MV-4-11 (cell line): ENCODE measurements at regions not wholly inside any gene's neighbourhood (a gene's known extent, or its start where the extent isn't known, plus 50 kb on each side); places are given as distances from the start of the nearest gene placed in this dataset.

Source experiments
- DNase-seq: peaks from one replicate; lab custom pipeline; 2025; lab: John Stamatoyannopoulos, UW

- no peak for DNase-seq
Measured at GRCh38 chr2:37425408-37425807, 81.0 kb downstream of the QPCT start.

- DNase-seq, result no peak
Measured at GRCh38 chr2:37427241-37427640, 82.8 kb downstream of the QPCT start.

DNA sequence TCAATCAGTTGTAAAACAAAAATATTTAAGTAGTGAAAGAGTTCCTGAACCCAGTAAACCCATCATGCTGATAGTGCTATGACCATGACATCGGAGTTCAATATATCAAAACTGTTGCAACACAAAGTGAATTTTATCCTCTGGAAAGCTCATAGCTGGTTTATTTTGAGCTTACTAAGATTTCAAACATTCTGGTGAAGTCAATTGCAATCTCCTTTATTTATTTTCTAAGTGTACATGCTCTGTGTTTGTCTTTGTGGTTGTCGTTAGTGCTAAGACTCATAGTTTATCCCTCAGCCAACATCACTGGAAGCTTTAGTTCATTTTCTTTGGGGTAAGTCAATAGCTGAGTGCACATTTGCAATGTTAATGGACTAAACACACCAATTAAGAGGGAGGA lies 91.9 kb downstream of the QPCT start:
- DNase-seq, result no peak

GRCh38 chr2:37439131-37439642 lies 94.8 kb downstream of the QPCT start:
- no peak for DNase-seq

DNA sequence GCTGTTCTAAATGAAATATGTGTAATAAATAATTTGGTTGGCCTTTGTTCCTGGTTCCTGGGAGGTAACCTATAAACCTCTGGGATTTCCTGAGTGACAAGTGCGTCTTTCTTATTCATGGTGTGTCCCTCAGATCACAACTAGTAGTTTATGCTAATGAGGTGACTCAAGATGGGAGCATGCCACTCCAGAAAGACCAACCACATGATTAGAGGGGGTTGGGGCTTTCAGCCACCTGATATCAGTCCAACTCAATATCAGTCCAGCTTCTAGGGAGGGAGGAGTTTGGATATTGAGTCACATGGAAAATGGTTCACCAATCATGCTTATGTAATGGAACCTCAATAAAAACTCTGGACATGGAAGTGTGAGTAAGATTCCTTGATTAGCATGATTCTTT lies 96.6 kb downstream of the QPCT start:
- DNase-seq, result no peak

DNA sequence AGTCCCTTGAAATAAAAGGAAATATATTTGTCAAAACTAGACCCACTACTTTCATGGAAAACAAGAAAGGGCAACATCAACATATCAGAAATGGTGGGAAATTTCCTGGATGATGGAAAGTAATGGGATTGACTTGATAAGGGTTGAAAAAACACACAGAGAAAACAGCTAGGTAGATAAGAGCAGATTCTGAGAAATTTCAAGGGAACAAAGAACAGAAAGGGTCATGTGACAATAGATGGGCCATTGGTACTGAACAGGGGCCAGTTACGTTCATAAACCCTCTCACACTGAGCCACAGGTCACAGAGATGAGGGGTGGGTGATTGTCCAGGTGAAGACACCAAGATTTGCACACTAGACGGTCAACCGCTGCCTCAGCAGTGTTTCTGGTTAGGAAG lies 98.7 kb downstream of the QPCT start:
- no peak for DNase-seq

DNA sequence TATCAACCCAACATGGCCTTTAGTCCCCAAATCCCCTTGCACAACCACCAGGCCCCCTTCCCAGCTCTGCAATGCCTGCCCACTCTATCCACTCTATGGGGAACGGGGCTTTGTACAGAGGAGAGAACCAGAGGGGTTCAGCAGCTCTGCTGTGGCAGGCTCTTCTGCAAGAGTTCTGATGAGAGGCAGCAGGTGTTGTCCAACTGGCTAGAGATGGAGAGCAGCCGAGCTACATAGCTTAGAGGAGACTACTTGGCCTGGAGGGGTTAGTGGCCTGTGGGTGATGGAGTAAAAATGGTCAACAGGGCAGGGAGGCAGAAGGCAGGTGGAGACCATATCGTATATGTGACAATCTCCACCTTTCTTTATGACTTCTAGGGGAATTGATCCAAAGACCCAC lies 103.0 kb downstream of the QPCT start:
- DNase-seq, result no peak

DNA sequence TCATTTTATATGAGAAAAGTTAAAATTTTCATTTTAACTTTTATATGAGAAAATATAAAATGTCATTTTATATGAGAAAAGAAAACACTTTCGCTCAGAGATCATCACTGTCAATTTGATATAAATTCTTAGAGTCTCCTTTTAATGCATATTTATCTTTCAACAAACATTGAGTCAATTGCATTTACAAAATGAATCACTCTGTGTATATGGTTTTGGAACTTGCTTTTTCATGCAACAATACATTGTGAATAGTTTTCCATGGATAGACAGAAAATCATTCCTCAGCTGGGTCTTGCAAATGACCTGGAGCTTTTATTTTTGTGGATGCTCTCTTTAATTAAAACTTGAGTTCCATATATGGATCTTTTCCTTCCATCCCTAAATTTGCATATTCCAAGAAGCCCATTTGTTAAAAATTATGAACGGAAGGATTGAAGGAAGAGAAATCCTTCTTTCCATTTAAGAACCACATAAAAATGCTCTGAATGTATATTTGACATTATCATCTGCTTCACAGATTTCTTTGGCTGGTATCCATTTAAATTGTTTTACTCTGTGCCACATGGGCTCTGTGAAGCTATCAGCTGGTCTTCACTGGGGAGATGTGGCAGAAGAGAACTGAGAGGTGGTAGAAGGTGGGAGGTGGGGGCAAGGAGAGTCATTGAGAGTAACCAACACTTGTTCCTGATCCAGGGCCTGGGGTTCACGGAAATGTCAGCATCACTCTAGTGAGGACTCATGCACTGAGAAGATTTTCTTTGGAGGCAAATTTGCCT lies 104.1 kb downstream of the QPCT start:
- no peak for DNase-seq

- DNase-seq, result no peak
Measured at GRCh38 chr2:37449761-37450296, 105.4 kb downstream of the QPCT start.

DNA sequence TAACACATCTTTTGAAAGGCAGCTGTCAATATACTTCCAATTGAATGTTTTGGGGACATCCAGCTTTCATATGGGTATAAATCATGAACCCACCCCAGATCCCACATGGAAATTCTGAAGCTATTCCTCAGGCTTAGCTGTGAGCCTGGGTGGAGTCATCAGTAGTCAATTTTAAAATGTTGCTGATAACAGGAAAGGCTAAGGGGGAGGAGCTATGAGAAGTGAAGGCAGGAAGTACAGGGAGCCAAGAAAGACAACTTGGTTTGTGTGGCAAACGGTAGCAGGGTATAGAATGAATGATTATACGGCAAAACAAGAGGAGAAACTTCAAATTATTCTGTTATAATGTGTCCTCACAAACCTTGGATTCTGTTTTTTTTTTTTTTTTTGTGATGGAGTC lies 108.6 kb downstream of the QPCT start:
- no peak for DNase-seq

DNA sequence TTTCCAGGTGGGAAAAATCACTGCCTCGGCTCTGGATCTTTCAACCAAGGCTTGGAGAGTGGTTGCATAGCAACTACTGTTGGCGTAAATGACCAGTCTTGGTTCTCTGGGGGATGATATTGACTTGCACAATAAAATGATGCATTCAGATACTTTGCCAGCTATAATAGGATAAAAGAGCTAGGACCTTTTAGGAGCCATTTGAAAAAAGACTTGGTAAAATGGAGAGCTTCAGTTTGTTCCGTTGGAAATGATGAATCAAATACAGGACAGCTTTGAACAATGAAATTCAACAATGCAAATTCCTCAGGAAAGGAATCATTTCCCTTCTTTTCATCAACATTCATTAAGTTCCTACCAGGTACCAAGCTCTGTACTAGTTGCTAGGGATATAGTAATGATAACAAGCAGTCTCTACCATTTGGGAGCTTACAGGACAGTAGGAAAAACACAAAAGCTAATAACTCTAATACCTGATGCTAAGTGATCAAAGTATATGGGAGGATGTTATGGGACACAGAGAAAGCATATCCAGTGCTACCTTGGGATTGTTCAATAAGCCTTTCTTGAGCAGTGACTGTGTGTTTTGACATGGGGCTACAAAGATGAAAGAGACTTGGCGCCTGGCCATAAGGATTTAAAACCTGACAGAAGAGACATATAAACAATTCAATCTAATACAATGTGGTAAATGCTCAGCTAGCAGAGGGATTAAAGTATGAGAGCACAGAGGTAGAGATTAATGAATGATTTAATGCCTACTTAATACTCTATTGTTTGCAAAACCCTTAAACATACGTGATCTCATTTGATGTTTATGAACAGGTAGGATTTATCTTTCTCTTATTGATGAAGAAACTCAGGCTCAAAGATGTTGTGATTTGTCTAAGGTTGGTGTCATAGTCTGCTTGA lies 110.7 kb downstream of the QPCT start:
- DNase-seq, result no peak

GRCh38 chr2:37456479-37456878 lies 112.0 kb downstream of the QPCT start:
- no peak for DNase-seq

DNA sequence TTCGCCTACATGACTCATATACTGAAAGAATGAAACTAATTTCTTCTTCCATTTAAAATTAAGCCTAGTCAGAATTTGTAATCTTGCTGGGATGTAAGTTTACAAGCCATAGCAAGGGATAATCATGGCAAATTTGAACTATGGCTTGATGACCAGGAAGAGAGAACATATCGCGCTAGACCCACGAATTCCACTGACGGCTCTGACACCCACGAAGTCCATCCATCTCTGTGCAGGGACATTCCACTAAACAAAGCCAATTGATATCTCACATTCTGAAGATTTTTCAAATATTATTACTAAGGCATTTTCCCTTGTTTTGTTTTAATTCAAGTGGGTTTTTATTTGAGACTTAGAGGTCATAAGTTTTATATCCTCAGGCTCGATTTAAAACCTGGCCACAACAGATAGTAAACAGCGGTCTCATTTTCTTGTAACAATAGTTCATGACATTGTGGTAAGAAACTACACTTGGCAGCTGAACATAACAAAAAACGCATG lies 113.0 kb downstream of the QPCT start:
- DNase-seq, result no peak

DNA sequence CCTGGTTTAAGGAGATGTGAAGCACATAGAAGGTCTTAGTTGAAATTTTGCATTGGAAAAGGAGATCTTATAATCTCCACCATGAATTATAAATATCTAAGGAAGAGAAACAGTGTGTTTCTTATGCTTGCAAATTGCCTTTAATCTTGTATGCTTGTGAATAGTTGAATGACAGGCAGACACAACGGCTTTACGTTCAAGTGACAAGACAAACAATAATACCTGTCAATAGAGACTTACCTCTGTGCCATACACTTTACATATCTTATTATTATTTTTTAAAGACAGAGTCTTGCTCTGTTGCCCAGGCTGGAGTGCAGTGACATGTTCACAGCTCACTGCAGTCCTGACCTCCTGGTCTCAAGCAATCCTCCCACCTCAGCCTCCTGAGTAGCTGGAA lies 113.7 kb downstream of the QPCT start:
- no peak for DNase-seq

GRCh38 chr2:37459095-37459981 lies 114.9 kb downstream of the QPCT start:
- DNase-seq, result no peak

DNA sequence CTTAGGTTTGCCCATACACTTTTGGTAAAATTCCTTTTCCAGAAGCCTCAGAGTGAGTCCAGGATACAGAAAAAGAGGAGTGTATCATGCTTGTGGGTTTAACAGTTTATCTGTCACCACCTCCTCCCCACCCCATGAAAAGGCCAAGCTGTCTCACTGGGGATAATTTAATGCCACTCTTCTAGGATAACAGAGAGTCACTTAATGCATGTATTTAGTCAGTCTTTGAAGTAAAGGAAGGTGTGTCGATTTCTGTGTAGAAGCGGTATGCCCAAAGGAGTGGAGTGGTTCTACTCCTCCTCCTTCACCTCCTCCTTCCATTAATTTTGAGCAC lies 116.4 kb downstream of the QPCT start:
- DNase-seq, result no peak

DNA sequence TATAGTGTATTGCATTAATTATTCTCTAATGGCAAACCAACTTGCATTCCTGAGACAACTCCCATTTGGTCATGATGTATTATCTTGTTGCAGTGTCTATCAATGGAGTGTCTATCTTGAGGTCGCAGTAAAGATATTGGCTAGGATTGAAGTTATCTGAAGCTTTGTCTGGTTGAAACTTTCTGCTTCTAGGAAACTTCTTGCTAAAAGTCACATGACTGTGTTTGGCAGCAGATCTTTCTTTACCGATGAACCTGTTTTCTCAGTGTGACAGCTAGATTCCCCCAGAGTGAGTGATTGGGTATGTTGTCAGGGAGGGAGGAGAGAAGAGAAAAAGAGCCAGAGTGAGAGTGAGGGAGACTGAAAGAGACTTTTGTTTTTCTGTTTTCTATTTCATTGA lies 119.6 kb downstream of the QPCT start:
- DNase-seq, result no peak

DNA sequence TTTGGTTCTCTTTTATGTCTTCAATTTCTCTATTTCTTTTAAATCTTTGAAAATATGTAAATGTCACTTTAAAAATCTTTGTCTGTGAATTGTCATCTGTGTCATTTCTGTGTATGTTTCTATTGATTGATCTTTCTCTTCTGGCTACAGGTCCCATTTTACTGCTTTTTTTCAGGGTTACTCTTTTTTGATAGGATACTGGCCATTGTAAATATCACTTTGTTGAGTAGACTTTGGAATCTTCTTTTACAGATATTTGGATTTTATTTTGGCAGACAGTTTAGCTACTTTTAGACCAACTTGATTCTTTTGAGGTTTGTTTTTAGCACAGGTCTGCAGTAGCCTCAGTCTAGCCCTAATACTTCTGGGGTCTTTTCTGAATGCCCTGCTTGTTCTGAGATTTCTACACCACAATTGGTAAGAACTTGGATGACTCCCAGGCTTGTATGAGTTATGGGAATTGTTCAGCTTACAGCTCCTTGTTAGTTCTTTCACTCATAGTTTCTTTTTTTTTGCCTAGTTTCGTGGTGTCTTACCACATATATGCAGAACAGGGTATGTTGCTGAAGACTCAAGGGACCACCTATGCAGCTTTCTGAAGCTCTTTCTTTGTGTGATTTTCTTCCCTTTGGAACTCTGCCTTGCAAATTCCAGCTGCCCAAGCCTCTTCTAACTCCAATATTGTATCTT lies 122.2 kb downstream of the QPCT start:
- DNase-seq, result no peak

GRCh38 chr2:37468170-37468569 lies 123.7 kb downstream of the QPCT start:
- no peak for DNase-seq

DNA sequence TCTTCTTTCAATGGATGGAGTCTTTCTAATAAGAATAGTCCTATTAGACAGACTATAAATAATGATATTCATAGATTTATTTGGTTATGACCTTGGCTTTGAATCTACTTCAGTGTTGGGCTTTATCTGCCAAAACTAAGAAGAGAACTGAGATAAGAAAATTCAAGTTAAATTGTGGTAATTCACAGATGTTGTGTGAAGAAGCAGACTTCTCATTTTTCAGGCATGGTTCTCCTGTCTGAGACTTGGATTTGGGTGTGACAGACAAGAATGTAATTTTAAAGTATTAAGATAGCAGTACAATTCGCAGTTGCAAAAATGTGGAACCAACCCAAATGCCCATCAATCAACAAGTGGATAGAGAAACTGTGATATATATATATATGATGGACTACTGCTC lies 124.7 kb downstream of the QPCT start:
- DNase-seq, result no peak

- DNase-seq, result no peak
Measured at GRCh38 chr2:37471104-37471503, 126.7 kb downstream of the QPCT start.
